Activated CD8-positive, alpha-beta T cell treated with anti-CD3 and anti-CD28 coated beads for 36 hours (primary cell): ENCODE measurements at regions not wholly inside any gene's neighbourhood (a gene's known extent, or its start where the extent isn't known, plus 50 kb on each side); places are given as distances from the start of the nearest gene placed in this dataset.

Experiments
- ATAC-seq: fragments of 200-7000 bp; cut with Tn5 transposase; one replicate; pipeline ENCODE4 v1.10.0; 2021; ENCODE audit warnings: mild to moderate bottlenecking, moderate library complexity
- CTCF ChIA-PET: fragments of 350-600 bp; sonication (Branson Sonifier 250); formaldehyde crosslinking; loops from one replicate; lab custom pipeline; 2021; ENCODE audit warnings: antibody characterized with exemption; lab: Charles Lee
- POLR2A ChIA-PET: fragments of 350-600 bp; sonication (Branson Sonifier 250); formaldehyde crosslinking; loops from one replicate; lab custom pipeline; 2021; ENCODE audit warnings: antibody characterized with exemption; lab: Charles Lee
- DNase-seq: peaks from one replicate; pipeline ENCODE4 v3.0.0-alpha.2; 2020
- H3K27ac Mint-ChIP-seq: one replicate; pipeline ENCODE4 v1.8.0; 2021; ENCODE audit warnings: mild to moderate bottlenecking, mixed read lengths
- H3K27me3 Mint-ChIP-seq: one replicate; pipeline ENCODE4 v1.8.0; 2021; ENCODE audit warnings: mixed read lengths
- H3K36me3 Mint-ChIP-seq: one replicate; pipeline ENCODE4 v1.8.0; 2021; ENCODE audit warnings: low read depth, mixed read lengths
- H3K4me1 Mint-ChIP-seq: one replicate; pipeline ENCODE4 v1.8.0; 2021; ENCODE audit warnings: low read depth, mixed read lengths
- H3K4me3 Mint-ChIP-seq: one replicate; pipeline ENCODE4 v1.8.0; 2021; ENCODE audit warnings: mild to moderate bottlenecking, moderate library complexity, mixed read lengths
- H3K9me3 Mint-ChIP-seq: one replicate; pipeline ENCODE4 v1.8.0; 2021; ENCODE audit warnings: mixed read lengths
- intact Hi-C: fragments of 100-400 bp; cut with micrococcal nuclease; formaldehyde crosslinking; loops from one replicate; pipeline ENCODE4 v1.10.0; 2022
- TF ChIP-seq, protein P1 (sequence below): fragments of 200-600 bp; IDR thresholded peaks from one replicate; pipeline ENCODE4 v1.8.0; 2022; ENCODE audit warnings: antibody characterized with exemption, mild to moderate bottlenecking

DNA sequence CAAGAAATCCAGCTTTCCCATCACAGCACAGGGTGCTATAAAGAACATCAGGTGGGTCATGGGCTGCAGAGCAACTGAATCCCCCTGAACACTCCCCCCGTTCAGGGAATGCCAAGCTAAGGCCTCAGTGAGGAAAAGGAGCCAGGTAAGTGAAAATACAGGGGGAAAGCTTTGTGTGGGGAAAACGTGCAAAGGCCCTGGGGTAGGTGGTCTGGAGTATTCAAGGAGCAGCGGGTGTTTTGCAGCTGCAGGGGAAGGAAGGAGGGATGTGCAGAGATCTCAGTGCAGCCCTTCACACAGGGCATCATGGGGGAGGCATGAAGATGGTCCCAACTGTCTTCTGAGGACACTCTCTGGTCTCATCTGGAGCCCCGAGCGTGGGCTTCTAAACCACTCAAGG, 119.2 kb downstream of the ETS2 start:
- no peaks in the 10 kb centered on the region for H3K36me3 Mint-ChIP-seq
- H3K4me3 Mint-ChIP-seq = no peak overlapping the region
- peaks cover 6% of the 10 kb centered on the region for H3K9me3 Mint-ChIP-seq
- no peak overlapping the region for H3K27ac Mint-ChIP-seq
- TF ChIP-seq, protein P1, sequence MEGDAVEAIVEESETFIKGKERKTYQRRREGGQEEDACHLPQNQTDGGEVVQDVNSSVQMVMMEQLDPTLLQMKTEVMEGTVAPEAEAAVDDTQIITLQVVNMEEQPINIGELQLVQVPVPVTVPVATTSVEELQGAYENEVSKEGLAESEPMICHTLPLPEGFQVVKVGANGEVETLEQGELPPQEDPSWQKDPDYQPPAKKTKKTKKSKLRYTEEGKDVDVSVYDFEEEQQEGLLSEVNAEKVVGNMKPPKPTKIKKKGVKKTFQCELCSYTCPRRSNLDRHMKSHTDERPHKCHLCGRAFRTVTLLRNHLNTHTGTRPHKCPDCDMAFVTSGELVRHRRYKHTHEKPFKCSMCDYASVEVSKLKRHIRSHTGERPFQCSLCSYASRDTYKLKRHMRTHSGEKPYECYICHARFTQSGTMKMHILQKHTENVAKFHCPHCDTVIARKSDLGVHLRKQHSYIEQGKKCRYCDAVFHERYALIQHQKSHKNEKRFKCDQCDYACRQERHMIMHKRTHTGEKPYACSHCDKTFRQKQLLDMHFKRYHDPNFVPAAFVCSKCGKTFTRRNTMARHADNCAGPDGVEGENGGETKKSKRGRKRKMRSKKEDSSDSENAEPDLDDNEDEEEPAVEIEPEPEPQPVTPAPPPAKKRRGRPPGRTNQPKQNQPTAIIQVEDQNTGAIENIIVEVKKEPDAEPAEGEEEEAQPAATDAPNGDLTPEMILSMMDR = no peak
- H3K4me1 Mint-ChIP-seq = no peaks in the 10 kb centered on the region
- H3K27me3 Mint-ChIP-seq = peaks cover 17% of the 10 kb centered on the region
- POLR2A ChIA-PET = no interaction called here
- DNase-seq (no peak), ATAC-seq (no peak)
- CTCF ChIA-PET = no interaction called here
- intact Hi-C loops = no loop called here

DNA sequence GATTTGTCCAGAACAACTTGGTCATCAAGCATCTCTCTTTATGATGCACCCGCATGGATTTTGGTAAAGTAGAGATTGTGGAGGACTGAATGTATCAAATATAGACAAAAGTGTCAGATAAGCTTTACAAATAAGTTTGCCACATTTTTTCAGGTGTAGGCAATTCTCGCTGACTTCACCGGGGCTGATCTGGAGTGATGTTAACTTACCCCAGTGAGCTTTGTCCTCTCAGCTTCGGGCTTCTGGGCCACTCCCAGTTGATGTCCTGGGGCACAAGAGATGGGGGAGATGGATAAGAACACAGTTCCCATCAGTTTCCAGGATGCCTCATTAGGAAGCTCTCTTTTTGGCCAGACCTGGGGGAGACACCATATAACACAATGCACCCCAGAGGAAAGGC, 117.7 kb downstream of the ETS2 start:
- ATAC-seq (no peak), DNase-seq (no peak)
- H3K4me1 Mint-ChIP-seq = no peaks in the 10 kb centered on the region
- ChIA-PET CTCF (no interaction called here), POLR2A (no interaction called here)
- intact Hi-C loops = no loop called here
- H3K4me3 Mint-ChIP-seq = no peak overlapping the region
- no peak overlapping the region for H3K27ac Mint-ChIP-seq
- H3K36me3 Mint-ChIP-seq = no peaks in the 10 kb centered on the region
- H3K27me3 Mint-ChIP-seq = peaks cover 17% of the 10 kb centered on the region
- H3K9me3 Mint-ChIP-seq = peaks cover 4% of the 10 kb centered on the region
- TF ChIP-seq, protein P1 = no peak

DNA sequence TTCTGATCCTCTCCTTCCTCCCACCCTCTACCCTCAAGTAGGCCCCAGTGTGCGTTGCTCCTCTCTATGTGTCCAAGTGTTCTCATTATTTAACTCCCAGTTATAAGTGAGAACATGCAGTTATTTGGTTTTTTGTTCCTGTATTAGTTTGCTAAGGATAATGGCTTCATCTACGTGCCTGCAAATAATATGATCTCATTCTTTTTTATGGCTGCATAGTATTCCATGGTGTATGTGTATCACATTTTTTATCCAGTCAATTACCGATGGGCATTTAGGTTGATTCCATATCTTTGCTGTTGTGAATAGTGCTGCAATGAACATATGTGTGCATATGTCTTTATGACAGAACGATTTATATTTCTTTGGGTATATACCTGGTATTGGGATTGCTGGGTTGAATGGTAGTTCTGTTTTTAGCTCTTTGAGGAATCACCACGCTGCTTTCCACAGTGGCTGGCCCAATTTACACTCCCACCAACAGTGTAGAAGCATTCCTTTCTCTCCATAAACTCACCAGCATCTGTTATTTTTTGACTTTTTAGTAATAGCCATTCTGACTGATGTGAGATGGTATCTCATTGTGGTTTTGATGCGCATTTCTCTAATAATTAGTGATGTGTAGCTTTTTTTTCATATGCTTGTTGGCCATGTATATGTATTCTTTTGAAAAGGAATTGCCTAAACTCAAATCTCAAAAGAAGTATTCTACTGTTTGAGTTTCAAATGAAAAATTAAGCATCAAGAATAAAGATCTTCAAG, 116.9 kb downstream of the ETS2 start:
- intact Hi-C loops = no loop called here
- Mint-ChIP-seq H3K9me3 (peaks cover 4% of the 10 kb centered on the region), H3K4me1 (no peaks in the 10 kb centered on the region), H3K27ac (no peak overlapping the region), H3K36me3 (no peaks in the 10 kb centered on the region), H3K27me3 (peaks cover 17% of the 10 kb centered on the region), H3K4me3 (no peak overlapping the region)
- CTCF ChIA-PET = no interaction called here
- TF ChIP-seq, protein P1 = no peak
- no peak for ATAC-seq
- no peak for DNase-seq
- POLR2A ChIA-PET = no interaction called here

DNA sequence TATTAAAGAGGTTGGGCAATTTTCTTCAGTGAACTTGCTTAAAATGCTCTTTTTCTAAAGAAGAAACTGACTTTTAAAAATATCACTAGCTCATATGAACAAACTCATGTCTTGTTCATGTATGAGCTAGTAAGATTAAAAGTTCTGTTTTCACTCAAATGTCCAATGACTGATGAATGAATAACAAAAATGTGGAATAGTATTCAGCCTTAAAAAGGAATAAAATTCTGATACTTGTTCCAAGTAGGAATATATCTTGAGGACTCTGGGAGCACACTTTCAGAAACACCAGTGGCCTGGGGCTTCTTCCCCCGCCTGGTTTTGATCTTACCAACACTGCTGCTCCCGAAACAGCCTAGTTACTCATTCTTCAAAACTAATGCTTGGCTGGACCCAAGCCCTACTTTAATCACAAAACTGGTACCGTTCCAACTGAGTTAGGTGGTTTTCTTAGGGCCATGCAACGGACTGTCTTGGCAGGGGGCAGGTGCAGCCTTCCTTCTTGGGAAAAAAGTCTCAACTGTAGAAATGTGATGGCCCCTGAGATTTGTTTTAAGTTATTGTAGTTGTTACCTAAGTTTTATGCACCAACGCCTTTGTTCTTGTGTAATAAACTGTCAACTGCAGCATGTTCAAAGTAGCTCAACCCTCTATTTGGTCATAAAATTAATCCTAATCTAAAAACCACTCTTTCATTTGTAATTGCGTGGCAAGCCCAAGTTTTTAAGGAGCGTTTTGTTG, 116.0 kb downstream of the ETS2 start:
- H3K4me1 Mint-ChIP-seq = no peaks in the 10 kb centered on the region
- no peak overlapping the region for H3K27ac Mint-ChIP-seq
- ATAC-seq = no peak
- TF ChIP-seq, protein P1 = no peak
- DNase-seq = no peak
- ChIA-PET POLR2A (interaction anchor here (0.7 kb wide), 1 partner anchor 239 kb away, joined by 3 read pairs; no protein-coding TSS in a partner anchor), CTCF (no interaction called here)
- intact Hi-C loops = no loop called here
- H3K36me3 Mint-ChIP-seq = no peaks in the 10 kb centered on the region
- peaks cover 4% of the 10 kb centered on the region for H3K9me3 Mint-ChIP-seq
- peaks cover 17% of the 10 kb centered on the region for H3K27me3 Mint-ChIP-seq
- H3K4me3 Mint-ChIP-seq = no peak overlapping the region
